LNCAP (cell line): ENCODE measurements at regions not wholly inside any gene's neighbourhood (a gene's known extent, or its start where the extent isn't known, plus 50 kb on each side); places are given as distances from the start of the nearest gene placed in this dataset.

Experiments used
- CTCF ChIP-seq: fragments of 450-650 bp; IDR thresholded peaks from 2 replicates; pipeline ENCODE4 v1.5.1; 2017; ENCODE audit warnings: mild to moderate bottlenecking

GRCh38 chr15:38021259-38021658 is 86.8 kb downstream of the TMCO5A start:
- no peak for TF ChIP-seq CTCF

GRCh38 chr15:38024293-38025091 is 90.1 kb downstream of the TMCO5A start:
- TF ChIP-seq CTCF: no peak

- no peak for TF ChIP-seq CTCF
Measured at GRCh38 chr15:38028869-38029268, 94.4 kb downstream of the TMCO5A start.

GRCh38 chr15:38029736-38030135 is 95.3 kb downstream of the TMCO5A start:
- TF ChIP-seq CTCF: no peak

- no peak for TF ChIP-seq CTCF
Measured at GRCh38 chr15:38030609-38031008, 96.2 kb downstream of the TMCO5A start.

GRCh38 chr15:38035701-38036100 is 101.3 kb downstream of the TMCO5A start:
- no peak for TF ChIP-seq CTCF

- no peak for TF ChIP-seq CTCF
Measured at GRCh38 chr15:38036790-38037338, 102.4 kb downstream of the TMCO5A start.
